ENCODE measurements at regions not wholly inside any gene's neighbourhood (a gene's known extent, or its start where the extent isn't known, plus 50 kb on each side); places are given as distances from the start of the nearest gene placed in this dataset.

DNA sequence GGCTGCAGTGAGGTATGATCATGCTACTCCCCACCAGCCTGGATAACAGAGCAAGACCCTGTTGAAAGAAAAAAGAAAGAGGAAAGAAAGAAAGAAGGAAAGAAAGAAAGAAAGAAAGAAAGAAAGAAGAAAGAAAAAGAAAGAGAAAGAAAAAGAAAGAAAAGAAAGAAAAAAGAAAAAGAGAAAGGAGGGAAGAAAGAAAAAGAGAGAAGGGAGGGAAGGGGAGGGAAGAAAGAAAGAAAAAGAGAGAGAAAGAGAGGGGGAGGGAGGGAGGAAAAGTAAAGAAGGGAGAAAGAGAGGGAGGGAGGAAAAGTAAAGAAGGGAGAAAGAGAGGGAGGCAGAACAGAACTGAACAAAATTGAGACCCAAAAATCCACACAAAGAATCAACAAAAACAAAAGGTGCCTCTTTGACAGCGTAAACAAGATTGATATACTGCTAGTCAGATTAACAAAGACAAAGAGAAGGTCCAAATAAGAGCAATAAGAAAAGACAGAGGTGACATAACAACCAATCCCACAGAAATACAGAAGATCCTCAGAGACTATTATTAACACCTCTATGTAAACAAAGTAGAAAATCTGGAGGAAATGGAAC lies 293.9 kb upstream of the AMIGO2 start:
- H3K27ac Mint-ChIP-seq = no peak overlapping the region
- no peaks in the 10 kb centered on the region for H3K36me3 Mint-ChIP-seq (ENCODE audit: insufficient read depth)
- DNase-seq (ENCODE audit: low spot score, unreplicated experiment) = no peak
- TF ChIP-seq, protein P1, sequence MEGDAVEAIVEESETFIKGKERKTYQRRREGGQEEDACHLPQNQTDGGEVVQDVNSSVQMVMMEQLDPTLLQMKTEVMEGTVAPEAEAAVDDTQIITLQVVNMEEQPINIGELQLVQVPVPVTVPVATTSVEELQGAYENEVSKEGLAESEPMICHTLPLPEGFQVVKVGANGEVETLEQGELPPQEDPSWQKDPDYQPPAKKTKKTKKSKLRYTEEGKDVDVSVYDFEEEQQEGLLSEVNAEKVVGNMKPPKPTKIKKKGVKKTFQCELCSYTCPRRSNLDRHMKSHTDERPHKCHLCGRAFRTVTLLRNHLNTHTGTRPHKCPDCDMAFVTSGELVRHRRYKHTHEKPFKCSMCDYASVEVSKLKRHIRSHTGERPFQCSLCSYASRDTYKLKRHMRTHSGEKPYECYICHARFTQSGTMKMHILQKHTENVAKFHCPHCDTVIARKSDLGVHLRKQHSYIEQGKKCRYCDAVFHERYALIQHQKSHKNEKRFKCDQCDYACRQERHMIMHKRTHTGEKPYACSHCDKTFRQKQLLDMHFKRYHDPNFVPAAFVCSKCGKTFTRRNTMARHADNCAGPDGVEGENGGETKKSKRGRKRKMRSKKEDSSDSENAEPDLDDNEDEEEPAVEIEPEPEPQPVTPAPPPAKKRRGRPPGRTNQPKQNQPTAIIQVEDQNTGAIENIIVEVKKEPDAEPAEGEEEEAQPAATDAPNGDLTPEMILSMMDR (IDR thresholded peaks at IDR 0.05; ENCODE audit: unreplicated experiment) = no peak
- no peak overlapping the region for H3K4me3 Mint-ChIP-seq (ENCODE audit: low read depth)
- no peaks in the 10 kb centered on the region for H3K4me1 Mint-ChIP-seq (ENCODE audit: low read depth)
- no peaks in the 10 kb centered on the region for H3K27me3 Mint-ChIP-seq
- no peaks in the 10 kb centered on the region for H3K9me3 Mint-ChIP-seq (ENCODE audit: low read depth)

DNA sequence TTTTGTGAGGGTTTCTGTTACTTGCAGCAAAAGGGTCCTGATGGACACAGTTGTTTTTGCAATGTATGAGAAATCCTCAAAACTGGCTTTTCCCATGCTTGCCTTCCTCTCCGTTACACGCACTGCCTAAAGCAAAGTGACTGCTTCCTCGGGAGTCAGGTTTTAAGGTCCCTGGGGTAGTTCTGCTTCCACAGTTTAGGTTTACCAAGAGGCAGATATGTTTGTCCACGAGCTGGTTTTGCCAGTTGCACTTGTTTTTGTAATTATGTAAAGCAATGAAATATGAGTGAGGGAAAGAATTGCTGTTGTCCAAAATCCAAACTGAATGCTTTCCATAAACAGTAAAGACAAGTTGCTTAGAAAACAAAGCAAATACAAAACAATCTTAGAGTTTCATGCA lies 290.7 kb upstream of the AMIGO2 start:
- no peak for DNase-seq (ENCODE audit: low spot score, unreplicated experiment)
- H3K27ac Mint-ChIP-seq = no peak overlapping the region
- H3K9me3 Mint-ChIP-seq (ENCODE audit: low read depth) = no peaks in the 10 kb centered on the region
- H3K4me1 Mint-ChIP-seq (ENCODE audit: low read depth) = no peaks in the 10 kb centered on the region
- H3K27me3 Mint-ChIP-seq = no peaks in the 10 kb centered on the region
- TF ChIP-seq, protein P1 (IDR thresholded peaks at IDR 0.05; ENCODE audit: unreplicated experiment) = no peak
- no peak overlapping the region for H3K4me3 Mint-ChIP-seq (ENCODE audit: low read depth)
- H3K36me3 Mint-ChIP-seq (ENCODE audit: insufficient read depth) = no peaks in the 10 kb centered on the region

DNA sequence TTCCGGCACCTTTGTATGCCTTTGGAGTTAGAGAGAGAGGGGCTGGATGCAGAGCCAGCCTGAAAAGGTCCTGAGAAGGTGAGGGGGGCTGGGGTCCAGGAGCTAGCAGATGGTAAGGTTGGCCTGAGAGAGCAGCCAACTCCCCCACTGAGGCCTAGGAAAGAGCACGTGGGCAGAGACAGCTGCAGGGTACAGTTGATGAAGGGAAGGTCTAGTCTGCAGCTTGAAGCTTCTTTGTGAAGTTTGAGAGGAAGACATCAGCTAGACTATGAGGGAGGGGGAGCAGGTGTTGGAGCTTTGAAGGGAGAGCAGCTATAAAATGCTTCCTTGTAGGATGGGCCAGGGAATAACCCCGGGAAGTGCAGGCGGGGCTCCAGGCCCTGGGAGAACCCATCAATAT lies 289.3 kb upstream of the AMIGO2 start:
- H3K4me3 Mint-ChIP-seq (ENCODE audit: low read depth) = no peak overlapping the region
- H3K36me3 Mint-ChIP-seq (ENCODE audit: insufficient read depth) = no peaks in the 10 kb centered on the region
- H3K27me3 Mint-ChIP-seq = no peaks in the 10 kb centered on the region
- DNase-seq (ENCODE audit: low spot score, unreplicated experiment) = no peak
- no peaks in the 10 kb centered on the region for H3K9me3 Mint-ChIP-seq (ENCODE audit: low read depth)
- no peaks in the 10 kb centered on the region for H3K4me1 Mint-ChIP-seq (ENCODE audit: low read depth)
- H3K27ac Mint-ChIP-seq = no peak overlapping the region
- TF ChIP-seq, protein P1 (IDR thresholded peaks at IDR 0.05; ENCODE audit: unreplicated experiment) = no peak

DNA sequence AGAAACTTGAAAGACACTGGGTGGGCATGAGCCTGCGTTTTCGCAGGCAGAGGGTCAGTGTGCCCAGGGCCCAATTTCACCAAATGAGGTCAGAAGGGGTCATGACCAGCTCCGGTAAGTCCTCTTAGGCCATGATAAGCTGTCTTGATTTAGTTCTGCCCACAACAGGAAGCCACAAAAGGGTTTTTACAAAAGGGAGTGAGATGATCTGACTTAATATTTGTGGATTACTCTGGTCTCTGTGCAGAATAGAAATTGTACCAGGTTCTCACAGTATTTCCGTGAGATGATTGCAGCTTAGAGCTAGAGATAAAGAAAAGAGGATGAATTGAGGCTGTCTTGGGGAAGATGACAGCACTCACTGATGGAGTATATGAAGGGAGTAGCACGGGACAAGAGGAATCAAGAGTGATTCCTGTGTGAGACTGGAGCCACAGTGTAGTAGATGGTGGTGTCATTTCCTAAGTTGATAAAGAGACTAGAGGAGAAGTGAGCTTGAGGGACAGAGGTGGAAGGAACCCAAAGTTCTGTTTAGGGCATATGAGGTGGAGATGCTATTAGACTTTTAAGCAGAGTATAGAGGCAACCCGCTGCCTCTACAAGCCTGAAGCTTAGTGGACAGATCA lies 288.3 kb upstream of the AMIGO2 start:
- DNase-seq (ENCODE audit: low spot score, unreplicated experiment) = no peak
- no peaks in the 10 kb centered on the region for H3K4me1 Mint-ChIP-seq (ENCODE audit: low read depth)
- H3K4me3 Mint-ChIP-seq (ENCODE audit: low read depth) = no peak overlapping the region
- no peaks in the 10 kb centered on the region for H3K27me3 Mint-ChIP-seq
- no peaks in the 10 kb centered on the region for H3K9me3 Mint-ChIP-seq (ENCODE audit: low read depth)
- TF ChIP-seq, protein P1 (IDR thresholded peaks at IDR 0.05; ENCODE audit: unreplicated experiment) = no peak
- H3K27ac Mint-ChIP-seq = no peak overlapping the region
- H3K36me3 Mint-ChIP-seq (ENCODE audit: insufficient read depth) = no peaks in the 10 kb centered on the region

DNA sequence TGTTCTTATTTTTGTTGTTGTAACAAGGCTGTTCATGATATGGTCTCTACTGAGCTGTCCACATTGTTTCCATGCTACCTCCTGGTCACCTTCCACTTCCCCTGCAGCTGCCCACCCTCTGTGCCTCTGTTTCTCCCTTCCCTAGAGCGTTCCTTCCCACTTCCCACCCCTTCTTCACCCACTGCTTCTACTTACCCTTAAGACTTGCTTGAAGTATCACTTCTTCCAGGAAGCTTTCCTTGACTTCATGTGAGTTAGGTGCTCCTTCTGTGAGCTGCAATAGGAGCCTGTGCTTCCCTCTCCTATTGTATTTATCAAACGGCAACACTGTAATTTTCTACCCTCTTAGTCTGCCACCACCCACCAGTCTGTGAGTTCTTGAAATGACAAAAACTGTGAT lies 286.8 kb upstream of the AMIGO2 start:
- no peaks in the 10 kb centered on the region for H3K9me3 Mint-ChIP-seq (ENCODE audit: low read depth)
- no peak overlapping the region for H3K4me3 Mint-ChIP-seq (ENCODE audit: low read depth)
- TF ChIP-seq, protein P1 (IDR thresholded peaks at IDR 0.05; ENCODE audit: unreplicated experiment) = no peak
- no peak for DNase-seq (ENCODE audit: low spot score, unreplicated experiment)
- no peaks in the 10 kb centered on the region for H3K36me3 Mint-ChIP-seq (ENCODE audit: insufficient read depth)
- peaks cover 1% of the 10 kb centered on the region for H3K4me1 Mint-ChIP-seq (ENCODE audit: low read depth)
- no peaks in the 10 kb centered on the region for H3K27me3 Mint-ChIP-seq
- H3K27ac Mint-ChIP-seq = no peak overlapping the region
